ENCODE measurements at regions not wholly inside any gene's neighbourhood (a gene's known extent, or its start where the extent isn't known, plus 50 kb on each side); places are given as distances from the start of the nearest gene placed in this dataset.

- TF ChIP-seq NFAT5 (CRISPR knock-in tag; IDR thresholded peaks at IDR 0.05) (no peak), ZC3H4 (CRISPR knock-in tag; IDR thresholded peaks at IDR 0.05; ENCODE audit: borderline replicate concordance) (peak; percentile 70; the same call in 1 of the 2 replicates), ZNF687 (CRISPR knock-in tag; IDR thresholded peaks at IDR 0.05) (peak; percentile 81), ZNF644 (CRISPR knock-in tag; IDR thresholded peaks at IDR 0.05; ENCODE audit: low read depth) (peak; percentile 62), MIXL1 (CRISPR knock-in tag; IDR thresholded peaks at IDR 0.05) (0 out of 2 replicates have a peak, but pooled peaks have one; percentile 2), ZSCAN31 (CRISPR knock-in tag; IDR thresholded peaks at IDR 0.05; ENCODE audit: low read depth) (0 out of 2 replicates have a peak, but pooled peaks have one; percentile 55), STAG1 (CRISPR knock-in tag; IDR thresholded peaks at IDR 0.05) (0 out of 2 replicates have a peak, but pooled peaks have one; percentile 5), KAT7 (CRISPR knock-in tag; IDR thresholded peaks at IDR 0.05; ENCODE audit: borderline replicate concordance) (0 out of 2 replicates have a peak, but pooled peaks have one; percentile 46), ZNF670 (CRISPR knock-in tag; IDR thresholded peaks at IDR 0.05; ENCODE audit: borderline replicate concordance) (peak; percentile 5; the same call in 1 of the 2 replicates), SMAD1 (CRISPR knock-in tag; IDR thresholded peaks at IDR 0.05; ENCODE audit: borderline replicate concordance, low read depth) (peak; percentile 68; the same call in 1 of the 2 replicates), CBX5 (CRISPR knock-in tag; IDR thresholded peaks at IDR 0.05; ENCODE audit: borderline replicate concordance) (no peak), ZNF280B (CRISPR knock-in tag; IDR thresholded peaks at IDR 0.05; ENCODE audit: borderline replicate concordance) (no peak), CAMTA2 (CRISPR knock-in tag; IDR thresholded peaks at IDR 0.05; ENCODE audit: borderline replicate concordance) (no peak), SRF (IDR thresholded peaks at IDR 0.05; ENCODE audit: low read depth, low read length) (peak; percentile 58; the same call in 1 of the 2 replicates), HOXD1 (CRISPR knock-in tag; IDR thresholded peaks at IDR 0.05) (0 out of 2 replicates have a peak, but pooled peaks have one; percentile 17), NR2F1 (CRISPR knock-in tag; IDR thresholded peaks at IDR 0.05) (0 out of 4 replicates have a peak, but pooled peaks of 1 of the 2 experiments have one; percentile 40), POLR2G (IDR thresholded peaks at IDR 0.05; ENCODE audit: low read depth, low read length) (peak; percentile 21; the same call in 1 of the 2 replicates)
Observed at GRCh38 chr1:8121261-8122159, 95.4 kb upstream of the ERRFI1 start (continued).
